Middle frontal gyrus (tissue), 1 donor: ENCODE measurements at regions not wholly inside any gene's neighbourhood (a gene's known extent, or its start where the extent isn't known, plus 50 kb on each side); places are given as distances from the start of the nearest gene placed in this dataset.

Experiments
- DNase-seq: peaks from one replicate; pipeline ENCODE4 v3.0.0-alpha.2; 2015; ENCODE audit warnings: low spot score; ENCODE audit errors: extremely low spot score

DNA sequence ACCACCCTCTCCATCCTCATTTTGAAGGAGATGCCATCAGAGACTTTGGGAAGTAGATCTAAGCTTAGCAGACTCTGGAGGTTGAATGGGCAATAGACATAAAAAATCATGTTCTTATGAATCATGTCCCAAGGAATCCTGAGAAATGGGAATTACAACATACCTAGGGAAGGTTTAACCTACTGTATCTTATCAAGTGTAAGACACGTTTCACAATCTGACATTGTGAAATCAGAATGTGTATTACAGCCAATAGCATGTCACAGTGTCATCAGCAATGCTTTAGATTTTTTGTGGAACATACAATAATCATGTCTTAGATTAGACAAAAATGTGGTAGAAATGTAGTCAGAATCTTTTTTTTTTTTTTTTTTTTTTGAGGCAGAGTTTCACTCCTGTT, 332.4 kb upstream of the TLE3 start:
- no peak for DNase-seq

DNA sequence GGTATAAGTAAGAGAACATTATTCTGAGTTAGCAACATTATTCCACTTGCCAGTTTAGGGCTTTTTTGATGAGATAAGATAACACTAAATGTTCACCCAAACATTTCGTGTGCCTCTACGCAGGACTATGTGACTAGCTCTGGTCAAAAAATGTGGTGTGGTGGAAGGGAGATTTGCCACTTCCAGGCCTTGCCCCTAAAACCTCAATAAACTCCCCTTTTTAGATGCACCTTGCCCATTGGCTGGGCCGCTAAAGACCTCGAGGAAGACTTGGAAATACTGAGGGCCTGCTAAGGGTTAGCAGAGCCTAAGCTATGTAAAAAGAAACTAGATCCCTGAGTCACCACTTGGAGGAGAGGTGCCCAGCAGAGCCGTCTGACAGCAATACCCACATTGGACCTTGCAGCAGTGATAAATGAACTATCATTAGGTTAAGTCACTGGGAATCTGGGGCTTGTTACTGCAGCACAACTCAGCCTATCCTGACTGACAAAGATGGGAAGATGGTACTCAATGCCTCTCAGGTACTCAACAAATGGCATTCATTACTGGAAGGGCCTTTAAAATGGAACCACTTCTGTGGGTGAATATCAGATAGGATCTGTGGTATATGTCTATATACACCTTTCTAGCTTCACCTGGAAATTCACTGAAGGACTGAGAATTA, 331.5 kb upstream of the TLE3 start:
- no peak for DNase-seq

DNA sequence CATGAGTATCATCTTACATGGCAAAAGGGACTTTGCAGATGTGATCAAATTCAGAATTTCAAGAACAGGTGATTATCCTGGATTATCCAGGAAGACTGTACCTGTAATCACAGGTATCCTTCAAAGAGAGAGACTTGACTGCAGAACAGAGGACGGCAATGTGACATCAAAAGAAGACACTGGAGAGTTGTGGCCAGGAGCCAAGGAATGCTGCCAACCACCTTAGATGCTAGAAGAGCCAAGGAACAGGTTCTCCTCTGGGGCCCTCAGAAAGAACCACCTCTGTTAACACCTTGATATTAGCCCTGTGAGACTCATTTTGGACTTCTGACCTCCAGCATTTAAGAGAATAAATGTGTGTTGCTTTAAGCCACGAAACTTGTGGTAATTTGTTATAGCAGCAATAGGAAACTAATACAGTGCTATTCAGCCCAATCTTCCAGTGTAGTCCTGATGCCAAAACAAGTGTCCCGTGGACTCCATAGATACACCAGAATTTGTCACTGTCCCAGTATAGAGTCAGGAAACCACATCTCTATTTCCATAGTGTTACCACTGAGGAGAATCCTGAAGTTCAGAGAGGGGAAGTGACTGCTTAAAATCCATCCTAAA, 330.6 kb upstream of the TLE3 start:
- DNase-seq = no peak

DNA sequence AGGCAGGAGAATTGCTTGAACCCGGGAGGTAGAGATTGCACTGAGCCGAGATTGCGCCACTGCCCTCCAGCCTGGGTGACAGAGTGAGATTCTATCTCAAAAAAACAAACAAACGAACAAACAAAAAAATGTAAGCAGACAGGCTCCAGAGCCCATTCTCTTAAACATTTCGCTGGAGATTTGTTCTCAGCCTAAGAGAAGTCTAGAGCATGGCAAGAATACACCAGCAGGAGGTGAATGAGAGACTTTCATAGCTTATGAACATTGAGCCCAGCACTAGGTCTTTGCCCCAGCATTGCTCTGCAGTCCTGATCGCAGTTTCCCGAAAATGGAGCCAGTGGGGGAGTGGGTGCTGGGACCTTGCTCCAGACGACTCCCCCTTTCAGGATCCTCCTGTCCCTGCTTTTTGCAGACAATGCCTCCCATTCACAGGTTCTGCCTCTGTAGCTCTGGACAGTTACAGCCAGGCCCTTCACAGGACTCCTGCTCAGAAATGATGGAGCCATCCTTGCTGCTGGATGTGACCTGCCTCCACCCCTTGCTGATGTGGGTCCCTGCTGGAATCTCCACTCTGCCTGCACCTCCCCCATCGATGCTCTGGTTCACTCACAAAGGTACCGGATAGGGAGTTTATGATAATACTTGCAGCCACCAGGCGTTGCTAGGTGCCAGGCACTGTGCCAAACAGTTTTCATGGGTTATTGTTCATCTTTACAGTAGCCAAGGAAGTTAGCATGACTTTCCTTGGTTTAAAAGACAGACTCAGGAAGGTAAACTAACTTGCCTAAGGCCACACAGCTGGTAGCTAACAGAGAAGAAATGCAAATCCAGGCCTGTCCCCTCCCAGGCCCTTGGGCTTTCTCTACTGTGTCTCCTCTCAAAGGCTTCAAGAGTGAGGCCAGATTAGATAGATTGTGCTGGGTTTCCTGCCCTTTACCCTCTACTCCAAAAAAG, 329.7 kb upstream of the TLE3 start:
- no peak for DNase-seq

DNA sequence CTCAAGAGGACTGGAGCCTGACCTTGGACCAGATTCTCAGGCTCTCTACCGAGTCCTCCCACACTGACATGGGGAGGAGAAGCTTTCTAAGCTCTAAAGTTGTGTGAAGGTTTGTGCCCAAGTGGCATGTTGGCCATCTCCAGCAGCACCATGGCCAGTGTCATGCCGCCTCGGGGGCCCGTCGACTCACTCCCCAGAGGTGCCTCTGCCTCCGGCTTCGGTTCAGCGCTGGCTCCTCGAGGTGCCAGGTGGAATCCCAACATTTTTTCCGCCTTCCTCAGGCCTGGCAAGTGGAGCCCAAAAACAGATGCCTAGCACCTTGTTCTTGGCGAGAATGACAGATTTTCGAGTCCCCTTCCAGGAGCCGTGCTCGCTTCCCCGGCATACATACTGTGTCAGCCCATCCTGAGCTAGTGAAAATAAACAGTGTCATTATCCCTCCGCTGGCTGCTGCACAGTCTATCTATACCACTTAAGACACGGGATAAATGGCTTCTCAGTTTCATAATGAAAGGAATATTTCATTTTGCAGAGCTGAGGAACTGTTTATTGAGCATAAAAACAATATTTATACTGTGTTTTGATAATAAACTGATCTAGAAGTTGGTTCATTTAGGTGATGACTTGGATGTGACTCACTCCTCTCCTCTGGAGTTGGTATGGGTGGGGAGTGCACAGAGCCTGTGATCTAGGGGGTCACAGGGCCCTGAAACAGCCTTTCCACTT, 328.5 kb upstream of the TLE3 start:
- DNase-seq = no peak

DNA sequence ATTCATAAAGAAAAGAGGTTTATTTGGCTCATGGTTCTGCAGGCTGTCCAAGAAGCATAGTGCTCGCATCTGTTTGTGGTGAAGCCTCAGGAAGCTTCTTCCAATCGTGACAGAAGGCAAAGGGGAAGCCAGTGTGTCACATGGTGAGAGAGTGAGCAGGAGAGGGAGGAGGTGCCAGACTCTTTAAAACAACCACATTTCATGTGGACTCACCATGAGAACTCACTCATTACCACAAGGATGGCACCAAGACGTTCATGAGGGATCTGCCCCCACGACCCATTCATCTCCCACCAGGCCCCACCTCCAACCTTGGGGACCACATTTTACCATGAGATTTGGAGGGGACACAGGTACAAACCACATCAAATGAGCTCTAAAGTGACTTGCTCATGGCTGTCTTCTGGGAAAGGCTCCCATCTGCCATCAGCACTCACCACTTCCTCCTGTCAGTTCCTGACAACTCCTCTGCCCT, 327.3 kb upstream of the TLE3 start:
- DNase-seq = no peak

DNA sequence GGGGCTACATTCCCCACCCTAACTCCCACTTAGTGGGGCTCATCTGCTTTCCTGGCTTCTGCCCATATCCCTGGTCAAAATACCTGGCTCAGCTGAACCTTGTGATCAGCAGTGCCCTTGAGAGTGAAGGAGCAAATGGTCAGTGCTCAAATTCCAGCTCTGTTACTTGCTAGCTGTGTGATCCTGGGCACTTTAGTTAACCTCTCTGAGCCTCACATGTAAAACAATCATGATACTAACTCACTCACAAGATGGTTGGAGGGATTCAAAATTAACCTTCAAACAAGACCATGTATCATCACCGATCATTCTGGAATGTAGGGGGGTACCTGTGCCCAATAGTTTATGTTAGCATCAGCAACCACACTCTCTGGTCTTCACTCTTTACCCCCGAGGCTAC, 325.6 kb upstream of the TLE3 start:
- no peak for DNase-seq

DNA sequence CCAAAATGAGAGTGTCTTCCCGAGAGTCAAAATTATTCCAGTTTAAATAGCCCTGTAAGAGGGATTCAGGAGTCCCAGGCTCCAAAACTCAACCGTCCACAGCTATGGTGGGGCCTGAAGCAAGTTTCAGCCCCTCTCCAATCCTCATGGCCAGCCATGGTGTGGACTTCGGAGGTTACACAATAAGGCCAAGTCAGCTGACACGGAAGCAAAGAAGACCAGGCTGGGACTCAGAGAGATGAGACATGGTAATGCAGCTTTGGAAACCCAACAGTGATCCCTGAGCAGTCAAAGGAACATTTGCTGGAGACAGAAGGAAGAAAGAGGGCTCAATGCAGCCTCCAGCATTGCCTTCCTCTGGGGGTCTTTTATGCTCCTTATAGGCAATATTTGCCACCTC, 324.6 kb upstream of the TLE3 start:
- no peak for DNase-seq

DNA sequence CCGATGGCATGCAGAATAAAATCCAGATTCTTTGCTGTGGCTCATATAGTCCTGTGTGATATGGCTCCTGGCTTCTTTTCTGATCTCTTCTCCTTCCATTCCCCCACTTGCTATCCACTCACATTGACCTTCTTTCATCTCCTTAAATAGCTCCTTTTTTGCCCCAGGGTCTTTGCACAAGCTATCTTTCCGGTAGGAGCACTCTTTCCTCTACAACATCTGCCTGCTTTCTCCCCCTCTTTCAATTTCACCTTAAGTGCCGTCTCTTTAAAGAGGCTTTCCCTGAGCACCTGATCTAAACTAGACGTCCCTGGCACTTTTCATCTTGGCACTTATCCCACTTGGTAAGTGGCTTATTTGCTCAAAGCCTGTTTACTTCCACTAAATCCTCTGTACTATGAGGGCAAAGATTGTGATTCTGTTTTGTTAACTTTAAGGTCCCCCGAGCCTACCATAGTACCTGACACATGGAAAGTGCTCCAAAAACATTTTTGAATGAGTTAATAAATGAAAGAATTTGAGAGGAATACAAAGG, 323.3 kb upstream of the TLE3 start:
- no peak for DNase-seq

DNA sequence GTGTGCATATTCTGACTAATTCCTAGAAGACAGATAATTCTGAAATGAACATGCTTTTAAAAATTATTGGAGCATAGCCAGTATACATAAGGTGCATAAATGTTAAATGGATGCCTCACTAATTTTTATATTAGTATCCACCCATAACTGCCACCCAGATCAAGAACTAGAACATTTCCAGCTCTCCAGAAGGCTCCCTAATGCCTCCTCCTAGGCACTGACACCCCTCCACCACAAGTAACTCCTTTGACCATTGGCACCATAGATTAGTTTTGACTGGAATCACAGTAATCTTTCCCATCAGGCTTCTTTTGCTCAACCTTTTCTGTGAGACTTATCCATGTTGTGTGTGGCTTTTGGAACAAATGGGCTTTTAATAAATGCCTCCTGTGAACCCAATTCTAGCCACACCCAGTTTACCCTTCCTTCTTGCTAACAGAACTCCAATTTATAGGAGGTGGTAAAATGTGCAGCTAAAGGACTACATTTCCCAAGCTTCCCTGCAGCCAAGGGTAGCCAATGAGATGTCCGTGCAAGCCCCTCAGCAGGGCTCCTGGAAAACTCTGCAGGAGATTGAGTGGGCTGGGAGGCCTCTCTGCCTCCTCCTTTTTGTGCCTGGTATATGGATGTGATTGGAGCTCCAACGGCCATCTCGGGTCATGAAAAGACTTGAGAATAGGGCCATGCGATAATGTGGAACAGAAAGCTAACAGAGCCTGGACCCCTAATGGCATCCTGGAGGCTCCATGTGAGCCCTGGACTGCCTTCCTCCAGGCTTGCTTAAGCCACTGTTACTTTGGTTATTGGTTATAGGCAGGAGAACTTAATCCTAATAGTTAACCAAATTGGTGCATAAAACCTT, 322.6 kb upstream of the TLE3 start:
- no peak for DNase-seq

DNA sequence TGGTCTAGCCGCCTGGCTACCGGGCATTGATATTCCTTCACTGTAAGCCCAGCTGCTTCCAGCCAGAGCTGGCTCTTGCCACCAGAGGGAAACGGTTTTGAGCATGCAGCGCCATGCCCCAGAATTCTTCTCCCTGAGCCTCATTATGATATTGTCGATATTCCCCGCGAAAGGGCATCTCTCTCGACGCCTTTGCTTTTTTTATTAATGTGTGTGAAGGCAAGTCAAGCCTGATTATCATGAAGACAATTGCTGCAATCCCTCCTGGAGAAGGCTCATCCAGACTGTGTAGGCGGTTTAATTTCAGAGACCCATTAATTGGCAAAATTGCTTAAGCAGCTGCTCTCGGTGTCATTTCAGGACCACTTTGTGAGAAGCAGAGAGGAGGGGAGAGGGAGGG, 321.2 kb upstream of the TLE3 start:
- no peak for DNase-seq

DNA sequence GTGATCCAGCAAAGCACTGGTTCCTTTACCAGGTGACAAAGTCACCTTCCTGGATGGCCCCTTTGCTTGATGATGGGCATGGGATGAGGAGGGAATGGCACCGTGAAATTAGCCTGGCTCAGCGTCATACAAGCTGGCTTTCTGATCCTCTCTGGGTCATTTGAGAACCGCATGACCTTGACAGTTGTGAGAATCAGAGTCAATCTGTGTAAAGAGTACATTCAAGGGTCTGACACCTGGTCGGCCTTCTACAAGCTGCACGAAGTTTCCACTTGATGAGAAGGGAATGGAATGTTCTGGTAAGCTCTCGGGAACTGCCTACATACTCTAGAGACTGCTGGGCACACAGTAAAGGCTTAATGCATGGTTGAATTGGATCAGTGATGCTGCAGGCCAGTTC, 319.8 kb upstream of the TLE3 start:
- no peak for DNase-seq

DNA sequence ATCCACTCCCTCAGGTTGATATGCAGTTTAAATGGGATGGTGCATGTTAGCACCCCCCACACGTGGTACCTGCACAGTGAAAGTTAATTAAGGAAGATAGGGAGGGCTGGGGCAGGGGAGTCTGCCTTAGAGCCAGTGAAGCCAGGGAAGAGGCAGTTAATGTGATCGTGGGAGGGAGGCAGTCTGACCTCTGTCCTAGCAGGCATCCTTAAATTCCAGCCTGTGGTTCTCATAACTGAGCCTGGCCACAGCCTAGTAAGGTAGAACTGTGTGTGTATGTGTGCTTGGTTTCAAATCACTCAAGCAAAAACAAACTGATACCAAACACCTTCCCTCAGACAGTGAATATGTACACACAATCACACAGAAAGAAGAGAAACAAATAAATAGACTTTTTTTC, 319.1 kb upstream of the TLE3 start:
- DNase-seq = no peak

DNA sequence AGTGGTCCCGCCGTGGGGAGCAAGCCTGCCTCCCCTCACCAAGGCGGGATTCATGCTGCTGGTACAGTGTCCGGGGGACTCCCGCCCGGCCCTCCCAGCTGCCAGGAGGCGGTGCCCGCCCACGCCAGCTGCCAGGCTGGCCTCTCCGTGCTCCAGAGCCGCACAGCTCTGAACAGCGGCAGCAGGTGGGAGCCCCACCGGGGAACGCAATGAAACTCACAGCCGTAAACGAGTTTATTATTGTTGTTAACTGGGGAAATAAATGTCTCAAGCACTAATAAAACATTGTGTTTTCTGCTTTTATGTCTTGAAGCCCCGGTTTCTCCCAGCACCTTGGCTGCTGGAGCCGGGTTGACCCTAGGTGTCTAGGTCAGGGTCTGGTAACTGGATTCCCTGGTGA, 317.7 kb upstream of the TLE3 start:
- DNase-seq = no peak

DNA sequence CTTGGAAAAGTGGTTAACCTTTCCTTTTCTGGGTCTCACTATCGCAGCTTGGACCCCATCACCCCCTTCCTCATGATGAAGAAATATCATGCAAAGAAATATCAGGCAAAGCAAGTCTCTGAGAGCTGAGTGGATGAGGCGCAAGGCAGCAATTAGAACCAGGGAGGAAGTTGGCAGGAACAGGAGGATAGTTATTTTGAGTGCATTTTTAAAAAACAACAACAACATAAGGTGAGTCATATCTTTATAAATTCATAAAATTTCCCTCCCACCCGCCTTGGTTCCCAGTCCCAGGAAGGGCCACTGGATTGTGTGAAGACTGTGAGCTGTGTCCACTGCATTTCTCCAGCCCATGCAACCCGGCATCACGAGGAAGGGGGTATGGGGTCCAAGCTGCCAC, 316.9 kb upstream of the TLE3 start:
- DNase-seq = no peak

DNA sequence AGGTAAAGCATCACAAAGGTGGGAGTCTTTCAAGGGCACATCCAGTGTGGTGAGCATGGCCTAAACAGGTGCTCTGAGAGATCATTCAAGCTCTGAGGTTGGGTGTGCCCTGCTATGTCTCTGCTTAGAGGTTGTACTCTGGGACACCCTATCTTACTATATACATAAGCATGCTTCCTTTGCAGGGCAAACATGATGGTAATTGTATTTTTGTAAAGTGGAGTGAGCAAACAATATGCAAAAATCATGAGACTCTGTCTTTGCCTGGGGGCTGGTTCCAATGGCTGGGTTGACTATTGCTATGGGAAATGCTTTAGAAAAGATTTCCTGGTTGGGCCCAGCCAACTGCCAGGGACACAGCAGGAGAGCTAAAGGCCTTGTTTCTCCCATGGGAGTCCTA, 315.1 kb upstream of the TLE3 start:
- DNase-seq = no peak

DNA sequence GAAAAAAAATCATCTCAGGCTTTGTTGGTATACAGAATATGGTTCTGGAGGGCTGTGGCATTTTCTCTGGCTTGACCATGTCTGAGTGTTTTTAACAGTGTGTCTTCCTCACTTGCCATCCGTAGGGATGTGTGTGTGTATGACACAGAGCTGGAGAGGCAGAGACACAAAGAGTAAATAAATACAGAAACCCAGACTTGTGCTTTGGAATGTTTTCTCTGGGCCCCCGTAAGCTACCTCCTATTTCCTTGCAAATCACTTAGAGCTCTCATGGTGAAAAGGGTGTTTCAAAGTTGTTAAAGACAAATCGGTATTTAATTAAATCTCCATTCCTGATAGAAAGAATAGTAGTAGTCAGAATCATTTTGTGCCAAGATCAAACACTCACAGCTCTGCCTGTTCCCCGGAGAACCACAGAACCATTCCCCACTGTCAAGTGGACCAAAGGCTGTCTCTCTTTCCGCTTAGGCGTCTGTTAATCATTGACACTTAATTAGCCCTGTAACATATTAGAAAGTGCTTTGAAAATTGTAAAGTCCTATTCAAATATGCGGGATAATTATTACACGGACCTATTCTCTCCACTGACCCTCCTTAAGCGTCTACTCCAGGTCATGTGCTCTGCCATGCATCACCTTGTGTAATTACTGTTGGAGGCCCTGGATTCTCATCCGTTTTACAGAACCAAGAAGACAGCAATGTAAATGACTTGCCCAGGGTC, 313.6 kb upstream of the TLE3 start:
- no peak for DNase-seq

DNA sequence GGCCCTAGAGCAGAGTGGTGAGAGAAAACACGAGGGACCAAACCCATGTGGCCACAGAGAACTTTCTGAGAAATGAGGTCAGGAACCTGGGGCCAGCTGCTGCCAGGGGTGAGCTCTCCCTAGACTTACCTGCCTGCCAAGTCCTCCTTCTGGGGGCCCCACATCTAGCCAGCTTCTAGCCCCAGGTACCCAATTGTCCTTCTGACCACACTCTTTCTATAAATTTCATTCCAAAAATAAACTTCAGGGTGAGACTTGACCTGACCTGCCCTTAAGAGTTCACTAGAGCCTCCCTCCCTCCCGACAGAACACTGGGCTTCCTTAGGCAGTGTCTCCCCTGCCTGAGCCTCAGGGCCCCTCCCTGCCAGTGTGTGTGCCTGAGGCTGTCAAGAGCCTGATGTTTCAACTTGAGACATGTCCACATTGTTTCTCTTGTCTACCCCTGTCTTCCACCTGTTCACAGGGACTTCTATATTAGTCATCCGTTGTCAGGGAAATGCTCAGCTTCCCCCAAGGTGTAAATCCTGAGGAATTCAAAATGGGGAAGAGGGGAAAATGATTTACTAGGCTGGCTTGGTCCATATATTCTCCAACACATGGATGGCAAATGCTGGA, 312.8 kb upstream of the TLE3 start:
- DNase-seq = no peak

DNA sequence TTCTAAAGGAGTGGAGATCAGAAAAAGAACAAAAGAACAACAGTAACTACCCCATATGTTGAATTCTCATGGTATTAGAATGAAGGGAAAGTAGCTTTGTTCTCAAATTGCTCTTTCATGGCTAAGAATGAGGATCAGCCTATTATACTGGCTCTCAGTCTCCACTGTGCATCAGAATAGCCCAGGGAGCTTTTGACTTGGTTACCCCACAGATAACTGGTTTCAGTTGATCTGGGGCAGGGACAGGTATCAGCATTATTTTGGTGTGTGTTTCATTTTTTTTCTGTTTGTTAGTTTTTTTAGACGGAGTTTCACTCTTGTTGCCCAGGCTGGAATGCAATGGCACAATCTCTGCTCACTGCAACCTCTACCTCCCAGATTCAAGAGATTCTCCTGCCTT, 311.7 kb upstream of the TLE3 start:
- no peak for DNase-seq
